Effector CD8-positive, alpha-beta T cell (primary cell): ENCODE measurements at regions not wholly inside any gene's neighbourhood (a gene's known extent, or its start where the extent isn't known, plus 50 kb on each side); places are given as distances from the start of the nearest gene placed in this dataset.

Source experiments
- DNase-seq: peaks from one replicate; lab custom pipeline; 2025; lab: John Stamatoyannopoulos, UW

GRCh38 chr6:3999800-4000661 is 78.9 kb downstream of the FAM217A start:
- no peak for DNase-seq

- DNase-seq, result no peak
These were observed 74.7 kb downstream of the FAM217A start for GRCh38 chr6:4004249-4004648.

- no peak for DNase-seq
These were observed 70.5 kb downstream of the FAM217A start for GRCh38 chr6:4008324-4009047.

GRCh38 chr6:4009486-4009885 is 69.5 kb downstream of the FAM217A start:
- no peak for DNase-seq

GRCh38 chr6:4010048-4010447 is 68.9 kb downstream of the FAM217A start:
- no peak for DNase-seq

GRCh38 chr6:4010689-4011090 is 68.2 kb downstream of the FAM217A start:
- no peak for DNase-seq

- no peak for DNase-seq
These were observed 66.1 kb downstream of the FAM217A start for GRCh38 chr6:4012826-4013225.

GRCh38 chr6:4017058-4017739 is 61.7 kb downstream of the FAM217A start:
- DNase-seq, result no peak

GRCh38 chr6:4017834-4018170 is 61.1 kb downstream of the FAM217A start:
- DNase-seq, result no peak

GRCh38 chr6:4018171-4018923 is 60.6 kb downstream of the FAM217A start:
- peak; percentile 89 for DNase-seq
